Stomach (tissue), 8 donors: ENCODE measurements at regions not wholly inside any gene's neighbourhood (a gene's known extent, or its start where the extent isn't known, plus 50 kb on each side); places are given as distances from the start of the nearest gene placed in this dataset.
A peak's percentile ranks its signal among the peaks of the same experiment; 100 is the strongest.

Experiments
- DNase-seq, 2 donors: peaks; one replicate each; pipeline versions ENCODE4 v3.0.0 to v3.0.0-alpha.2; 2013 to 2019
- H3K27ac ChIP-seq, 5 donors: fragments of 200-600 bp in 4 of 5; sonication (generic) in 4 of 5; one replicate each; pipeline ENCODE4 v1.5.1; 2013 to 2019; ENCODE audit warnings: mild to moderate bottlenecking in 1 of 5, moderate library complexity in 1 of 5
- H3K27me3 ChIP-seq, 3 donors: fragments of 200-600 bp; sonication (generic); one replicate each; pipeline ENCODE4 v1.5.1; 2017 to 2019; ENCODE audit warnings: mixed run types in 1 of 3
- H3K36me3 ChIP-seq, 4 donors: fragments of 200-600 bp; sonication (generic); 1 replicate in 3 of 4; 2 replicates in 1 of 4; pipeline ENCODE4 v1.5.1; 2016 to 2019
- H3K4me1 ChIP-seq, 4 donors: fragments of 200-600 bp; sonication (generic); one replicate each; pipeline ENCODE4 v1.5.1; 2016 to 2019
- H3K4me3 ChIP-seq, 4 donors: fragments of 200-600 bp; sonication (generic) in 3 of 4; one replicate each; pipeline ENCODE4 v1.5.1; 2016 to 2019; ENCODE audit warnings: mild to moderate bottlenecking in 1 of 4
- H3K9me3 ChIP-seq, 4 donors: fragments of 200-600 bp; sonication (generic); one replicate each; pipeline ENCODE4 v1.5.1; 2016 to 2019
- EP300 ChIP-seq: sonication (generic); formaldehyde crosslinking; IDR thresholded peaks from one replicate; pipeline ENCODE4 v1.6.1; 2017; ENCODE audit warnings: antibody characterized with exemption
- POLR2A ChIP-seq, 4 donors: fragments of 450-650 bp; IDR thresholded peaks; one replicate each; pipeline ENCODE4 v1.6.1; 2016; ENCODE audit warnings: antibody characterized with exemption in 4 of 4, control low read depth in 2 of 4, mild to moderate bottlenecking in 1 of 4, moderate library complexity in 1 of 4
- POLR2AphosphoS5 ChIP-seq, 3 donors: sonication (generic); formaldehyde crosslinking; IDR thresholded peaks; one replicate each; pipeline ENCODE4 v1.6.1; 2016; ENCODE audit warnings: antibody characterized with exemption in 3 of 3
- WGBS, 5 donors: extraction: QIAGEN DNeasy Blood & Tissue Kit in 3 of 5; methylation state at CpG; one replicate each; pipeline versions ENCODE4 v1.1.5 to v1.1.7; 2013 to 2018; 5-methylcytosine and 5-hydroxymethylcytosine counted together
- intact Hi-C: fragments of 100-400 bp; cut with DNase I; formaldehyde crosslinking; loops from one replicate; pipeline ENCODE4 v1.15.1; 2023; ENCODE audit warnings: low total_unique reads
- TF ChIP-seq, protein P1 (sequence below), 7 experiments: fragments of 450-650 bp in 4 of 7; fragments of 200-600 bp in 3 of 7; sonication (generic) in 3 of 7; IDR thresholded peaks; one replicate each; pipeline ENCODE4 v1.5.1; 2016 to 2019; ENCODE audit warnings: antibody characterized with exemption in 7 of 7, control low read depth in 2 of 7, mild to moderate bottlenecking in 1 of 7
- donor health status: healthy with polysubstance abuse.
- donor health status: Bipolar disorder and iron deficiency.
- donor health status: healthy.

- WGBS, 5 donors: 71 to 84% (median 82%) methylated on average over 4 of the region's 4 CpGs
- H3K36me3 ChIP-seq: no peaks in the 10 kb centered on the region
- H3K27me3 ChIP-seq: no peaks in the 10 kb centered on the region
- TF ChIP-seq POLR2AphosphoS5 (IDR thresholded peaks at IDR 0.05): no peak
- TF ChIP-seq POLR2A (IDR thresholded peaks at IDR 0.05): no peak
- TF ChIP-seq, protein P1, sequence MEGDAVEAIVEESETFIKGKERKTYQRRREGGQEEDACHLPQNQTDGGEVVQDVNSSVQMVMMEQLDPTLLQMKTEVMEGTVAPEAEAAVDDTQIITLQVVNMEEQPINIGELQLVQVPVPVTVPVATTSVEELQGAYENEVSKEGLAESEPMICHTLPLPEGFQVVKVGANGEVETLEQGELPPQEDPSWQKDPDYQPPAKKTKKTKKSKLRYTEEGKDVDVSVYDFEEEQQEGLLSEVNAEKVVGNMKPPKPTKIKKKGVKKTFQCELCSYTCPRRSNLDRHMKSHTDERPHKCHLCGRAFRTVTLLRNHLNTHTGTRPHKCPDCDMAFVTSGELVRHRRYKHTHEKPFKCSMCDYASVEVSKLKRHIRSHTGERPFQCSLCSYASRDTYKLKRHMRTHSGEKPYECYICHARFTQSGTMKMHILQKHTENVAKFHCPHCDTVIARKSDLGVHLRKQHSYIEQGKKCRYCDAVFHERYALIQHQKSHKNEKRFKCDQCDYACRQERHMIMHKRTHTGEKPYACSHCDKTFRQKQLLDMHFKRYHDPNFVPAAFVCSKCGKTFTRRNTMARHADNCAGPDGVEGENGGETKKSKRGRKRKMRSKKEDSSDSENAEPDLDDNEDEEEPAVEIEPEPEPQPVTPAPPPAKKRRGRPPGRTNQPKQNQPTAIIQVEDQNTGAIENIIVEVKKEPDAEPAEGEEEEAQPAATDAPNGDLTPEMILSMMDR (IDR thresholded peaks at IDR 0.05): no peak
- no peak for TF ChIP-seq EP300
- H3K27ac ChIP-seq: no peak overlapping the region
- peaks cover 10 to 23% (median 18%) of the 10 kb centered on the region in 4 donors for H3K4me1 ChIP-seq
- intact Hi-C loops: no loop called here
- H3K9me3 ChIP-seq: no peaks in the 10 kb centered on the region
- no peak overlapping the region for H3K4me3 ChIP-seq
- peak in 1 of 2 donors; percentile 14 for DNase-seq
Measured at GRCh38 chr10:78412605-78413004, 378.9 kb downstream of the RPS24 start.

DNA sequence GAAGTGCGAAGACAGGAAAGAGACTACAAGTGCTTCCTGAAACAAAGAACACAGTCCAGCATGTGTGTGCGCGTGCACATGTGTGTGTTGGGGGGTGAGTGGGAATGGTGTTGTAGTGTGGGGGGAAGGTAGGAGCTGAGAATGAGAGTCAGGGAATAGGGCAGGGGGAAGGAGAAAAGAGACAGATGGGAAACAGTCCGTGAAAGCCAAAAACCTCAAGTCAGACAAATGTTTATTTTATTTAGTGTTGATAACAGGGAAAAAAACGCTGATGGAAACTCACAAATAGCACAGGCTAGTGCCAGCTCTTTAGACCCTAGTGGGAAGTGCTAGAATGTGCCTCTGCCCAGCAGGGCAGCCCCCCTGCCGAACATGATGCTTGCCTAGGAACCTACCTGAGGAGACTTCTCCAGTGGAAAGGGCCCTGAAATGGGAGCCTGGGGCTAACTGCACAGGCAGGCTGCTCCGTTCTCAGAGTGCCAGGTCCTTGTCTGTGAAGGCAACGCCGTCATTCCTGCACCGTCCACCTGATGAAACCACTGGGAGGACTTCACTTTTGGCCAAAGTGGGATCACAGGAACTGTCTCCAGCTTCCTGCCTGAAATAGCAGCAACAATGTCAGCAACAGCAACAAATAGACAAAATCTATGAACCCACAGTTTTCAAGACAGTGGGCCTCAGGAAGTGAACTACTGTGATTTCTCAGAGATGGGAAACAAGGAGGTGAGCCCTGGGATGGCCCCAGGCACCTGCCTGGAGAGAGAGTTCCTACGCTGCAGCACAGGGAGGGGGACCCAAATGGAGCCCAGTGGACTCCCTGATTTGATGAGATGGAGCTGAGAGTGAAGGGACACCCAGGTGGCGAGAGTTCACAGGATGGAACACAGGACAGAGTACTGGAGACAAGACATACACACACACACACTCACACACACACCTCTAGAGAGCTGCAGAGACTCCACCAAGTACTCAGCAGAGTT, 379.7 kb downstream of the RPS24 start:
- H3K9me3 ChIP-seq: no peaks in the 10 kb centered on the region
- WGBS, 5 donors: 63 to 72% (median 67%) methylated on average over 12 of the region's 12 CpGs
- TF ChIP-seq POLR2AphosphoS5 (IDR thresholded peaks at IDR 0.05) (no peak), POLR2A (IDR thresholded peaks at IDR 0.05) (no peak), EP300 (no peak)
- TF ChIP-seq, protein P1 (IDR thresholded peaks at IDR 0.05): no peak
- H3K36me3 ChIP-seq: no peaks in the 10 kb centered on the region
- DNase-seq: peak in 1 of 2 donors; percentile 19
- H3K4me1 ChIP-seq: peaks cover 6 to 15% (median 10%) of the 10 kb centered on the region in 4 donors
- no peaks in the 10 kb centered on the region for H3K27me3 ChIP-seq
- H3K27ac ChIP-seq: no peak overlapping the region
- intact Hi-C loops: no loop called here
- no peak overlapping the region for H3K4me3 ChIP-seq

- TF ChIP-seq, protein P1 (IDR thresholded peaks at IDR 0.05): no peak
- no peak for TF ChIP-seq EP300
- no peak for TF ChIP-seq POLR2A (IDR thresholded peaks at IDR 0.05)
- TF ChIP-seq POLR2AphosphoS5 (IDR thresholded peaks at IDR 0.05): no peak
- intact Hi-C loops: no loop called here
- no peak overlapping the region for H3K4me3 ChIP-seq
Measured at GRCh38 chr10:78414380-78414779, 380.7 kb downstream of the RPS24 start.

GRCh38 chr10:78415111-78415510, 381.4 kb downstream of the RPS24 start:
- no peaks in the 10 kb centered on the region for H3K9me3 ChIP-seq
- intact Hi-C loops: no loop called here
- DNase-seq: no peak
- no peaks in the 10 kb centered on the region for H3K36me3 ChIP-seq
- no peaks in the 10 kb centered on the region for H3K27me3 ChIP-seq
- no peak overlapping the region for H3K4me3 ChIP-seq
- peaks cover 0 to 7% (median 0%) of the 10 kb centered on the region in 4 donors for H3K4me1 ChIP-seq
- WGBS, 5 donors: 79 to 100% (median 91%) methylated on average over 1 of the region's 1 CpG
- TF ChIP-seq, protein P1 (IDR thresholded peaks at IDR 0.05): no peak
- TF ChIP-seq POLR2A (IDR thresholded peaks at IDR 0.05): no peak
- TF ChIP-seq POLR2AphosphoS5 (IDR thresholded peaks at IDR 0.05): no peak
- TF ChIP-seq EP300: no peak
- H3K27ac ChIP-seq: no peak overlapping the region

More at GRCh38 chr10:78414380-78414779, 380.7 kb downstream of the RPS24 start:
- no peaks in the 10 kb centered on the region for H3K27me3 ChIP-seq
- H3K27ac ChIP-seq: no peak overlapping the region
- 81 to 90% (median 88%) methylated on average over 4 of the region's 4 CpGs for WGBS, 5 donors
- no peaks in the 10 kb centered on the region for H3K9me3 ChIP-seq
- H3K36me3 ChIP-seq: no peaks in the 10 kb centered on the region
- H3K4me1 ChIP-seq: peaks cover 0 to 7% (median under 1%) of the 10 kb centered on the region in 4 donors
- DNase-seq: no peak
